LoVo (cell line): ENCODE measurements at regions not wholly inside any gene's neighbourhood (a gene's known extent, or its start where the extent isn't known, plus 50 kb on each side); places are given as distances from the start of the nearest gene placed in this dataset.

ENCODE experiments used
- DNase-seq: peaks from one replicate; pipeline ENCODE4 v3.0.0-alpha.2; 2016; ENCODE audit warnings: low spot score

DNA sequence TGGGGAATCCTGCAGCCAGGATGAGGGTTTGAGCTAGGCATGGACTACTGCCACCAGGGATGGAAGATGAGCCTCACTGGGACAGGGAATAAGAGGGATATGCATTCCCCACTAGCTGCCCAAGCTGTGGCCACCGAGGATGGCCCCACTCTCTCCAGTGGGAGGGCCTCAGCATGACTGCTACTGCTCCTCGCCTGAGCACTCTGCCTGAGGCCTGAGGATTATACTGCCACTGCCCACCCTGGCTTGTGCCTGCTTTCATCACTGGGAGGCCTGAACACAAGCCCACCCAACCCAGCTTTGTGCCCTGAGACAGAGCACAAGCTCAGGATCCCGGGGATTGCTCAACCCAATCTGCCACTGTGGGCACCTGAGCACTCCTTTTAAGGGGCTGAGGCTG, 425.6 kb downstream of the RASEF start:
- DNase-seq = no peak

DNA sequence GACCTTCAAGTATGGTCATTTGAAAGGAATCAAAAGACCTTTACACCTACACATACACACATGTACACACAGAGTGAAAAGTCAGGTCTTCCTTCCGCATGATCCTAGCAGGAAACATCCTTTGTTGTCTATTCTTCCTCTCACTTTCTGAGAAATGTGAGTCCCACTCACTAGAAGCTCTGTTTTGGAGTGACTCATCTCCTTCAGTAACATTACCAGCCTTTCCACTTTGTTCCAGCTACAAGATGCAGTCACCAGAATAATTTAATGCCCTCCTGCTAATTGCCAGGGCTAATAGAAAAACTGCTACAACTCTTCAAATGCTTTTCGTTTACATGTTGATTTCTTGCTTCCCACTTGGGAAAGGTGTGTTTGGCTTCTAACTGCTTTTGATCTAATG, 417.3 kb downstream of the RASEF start:
- DNase-seq = no peak

DNA sequence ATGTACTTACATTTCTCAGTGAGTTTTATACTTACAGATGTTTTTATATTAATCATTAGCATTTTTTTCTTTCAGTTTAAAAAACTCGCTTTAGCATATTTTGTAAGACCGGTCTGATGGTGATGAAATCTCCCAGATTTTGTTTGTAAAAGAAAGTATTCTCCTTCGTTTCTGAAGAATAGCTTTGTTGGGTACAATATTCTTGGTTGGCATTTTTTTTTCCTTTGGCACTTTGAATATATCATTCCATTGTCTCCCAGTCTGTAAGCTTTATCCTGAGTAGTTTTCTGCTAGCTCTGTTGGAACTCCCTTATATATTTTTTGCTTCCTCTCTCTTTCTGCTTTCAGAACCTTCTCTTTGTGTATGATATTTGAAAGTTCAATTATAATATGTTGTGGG, 412.6 kb downstream of the RASEF start:
- DNase-seq = no peak

DNA sequence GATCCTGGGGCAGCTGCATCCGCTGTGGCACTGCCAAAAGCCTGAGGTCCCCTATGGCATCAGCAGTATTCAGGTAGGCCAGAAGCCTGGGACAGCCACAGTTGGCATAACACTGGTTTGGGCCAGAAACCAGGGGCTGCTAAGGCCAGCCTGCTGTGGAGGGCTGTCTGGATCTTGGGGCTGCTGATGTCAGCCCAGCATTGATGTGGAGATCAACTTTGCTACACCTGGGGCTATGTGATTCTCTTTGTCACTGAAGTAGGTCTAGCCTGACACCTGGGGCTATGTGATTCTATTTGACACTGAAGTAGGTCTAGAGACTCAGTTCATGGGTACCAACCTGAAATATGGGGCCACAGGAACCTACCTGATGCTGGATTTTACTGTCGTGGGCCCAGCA, 411.5 kb downstream of the RASEF start:
- DNase-seq = no peak

DNA sequence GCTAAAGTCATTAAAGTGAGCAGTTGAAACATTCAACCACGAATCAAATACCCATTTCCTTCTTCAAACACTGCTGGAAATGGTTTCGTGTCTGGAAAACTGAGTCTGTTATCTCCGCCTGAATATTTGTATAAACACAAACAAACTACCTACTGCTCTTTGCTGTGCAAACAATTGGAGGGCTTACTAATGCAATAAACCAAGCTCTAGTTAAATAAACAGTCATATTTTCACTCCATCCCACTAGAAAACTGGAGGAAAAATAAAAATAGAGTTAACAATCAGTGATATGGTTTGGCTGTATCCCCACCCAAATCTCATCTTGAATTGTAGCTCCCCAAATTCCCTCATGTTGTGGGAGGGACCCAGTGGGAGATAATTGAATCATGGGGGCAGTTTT, 397.6 kb downstream of the RASEF start:
- DNase-seq = no peak

DNA sequence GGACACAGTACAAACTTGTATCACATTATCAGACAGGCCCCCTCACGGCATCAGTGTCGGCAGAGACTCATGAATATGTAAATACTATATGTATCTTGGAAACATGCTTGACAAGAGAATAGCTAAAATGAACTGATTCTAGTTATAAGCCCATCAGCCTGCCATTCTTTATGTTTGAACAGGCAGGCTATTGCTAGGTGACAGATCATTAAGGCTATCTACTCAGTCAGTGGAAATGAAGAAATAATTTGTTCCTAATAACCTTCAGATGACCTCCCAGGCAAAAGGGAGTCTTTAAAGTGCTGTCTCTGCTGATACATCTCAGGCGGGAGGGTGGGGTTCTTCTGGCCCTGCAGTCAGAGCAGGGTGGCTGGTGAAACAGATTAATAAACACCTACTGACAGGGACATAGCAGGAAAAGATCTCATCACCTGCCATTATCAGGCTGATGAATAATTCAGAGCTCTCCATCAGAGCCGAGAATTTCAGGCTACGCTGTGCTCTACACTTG, 394.2 kb downstream of the RASEF start:
- DNase-seq = no peak

DNA sequence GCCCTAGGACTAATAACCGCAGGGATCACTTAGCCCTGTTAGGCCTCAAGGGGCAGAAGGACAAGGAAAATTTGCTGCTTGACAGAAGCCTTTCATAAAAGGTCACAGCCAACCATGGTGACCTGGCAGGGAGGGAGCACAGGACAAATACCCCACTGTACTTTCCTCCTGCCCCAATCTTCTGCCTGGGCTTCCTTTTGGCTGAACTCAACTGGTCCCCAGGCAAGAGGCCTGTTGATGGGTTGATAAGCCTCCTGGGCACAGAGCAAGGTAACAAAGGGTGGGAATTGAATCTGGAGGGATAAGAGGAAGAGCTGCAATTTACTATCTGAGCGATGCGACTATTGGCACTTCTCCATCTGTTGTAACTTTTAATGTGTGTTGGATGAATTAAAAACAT, 392.9 kb downstream of the RASEF start:
- no peak for DNase-seq

DNA sequence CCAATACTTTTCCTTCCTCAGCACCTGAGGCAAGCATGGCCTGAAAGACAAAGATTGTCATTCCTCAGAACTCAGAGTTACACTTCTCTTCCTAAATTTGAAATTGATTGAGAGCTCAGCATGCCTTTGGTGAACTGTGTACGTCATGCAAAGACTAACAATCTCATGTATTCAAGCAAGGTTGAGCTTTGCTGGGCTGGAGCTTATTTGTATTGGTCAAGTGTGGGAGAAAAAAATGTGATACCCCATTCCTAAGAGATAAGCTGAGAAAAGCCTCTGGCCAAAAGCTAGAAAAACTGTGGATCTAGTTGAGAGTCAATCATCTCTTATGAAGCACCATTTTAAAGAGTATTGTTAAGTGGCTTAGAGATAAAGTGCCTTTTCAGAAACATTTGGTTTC, 392.2 kb downstream of the RASEF start:
- no peak for DNase-seq

DNA sequence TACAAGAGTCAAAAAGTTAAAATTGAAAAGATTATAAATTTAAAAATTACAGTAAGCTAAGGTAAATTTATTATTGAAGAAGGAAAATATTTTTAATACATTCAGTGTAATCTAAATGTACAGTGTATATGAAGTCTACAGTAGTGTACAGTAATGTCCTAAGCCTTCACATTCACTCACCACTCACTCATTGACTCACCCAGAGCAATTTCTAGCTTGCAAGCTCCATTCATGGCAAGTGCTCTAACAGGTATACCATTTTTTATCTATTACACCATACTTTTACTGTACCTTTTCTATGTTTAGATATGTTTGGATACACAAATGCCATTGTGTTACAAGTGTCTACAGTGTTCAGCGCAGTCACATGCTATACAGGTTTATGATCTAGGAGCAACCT, 389.7 kb downstream of the RASEF start:
- no peak for DNase-seq

DNA sequence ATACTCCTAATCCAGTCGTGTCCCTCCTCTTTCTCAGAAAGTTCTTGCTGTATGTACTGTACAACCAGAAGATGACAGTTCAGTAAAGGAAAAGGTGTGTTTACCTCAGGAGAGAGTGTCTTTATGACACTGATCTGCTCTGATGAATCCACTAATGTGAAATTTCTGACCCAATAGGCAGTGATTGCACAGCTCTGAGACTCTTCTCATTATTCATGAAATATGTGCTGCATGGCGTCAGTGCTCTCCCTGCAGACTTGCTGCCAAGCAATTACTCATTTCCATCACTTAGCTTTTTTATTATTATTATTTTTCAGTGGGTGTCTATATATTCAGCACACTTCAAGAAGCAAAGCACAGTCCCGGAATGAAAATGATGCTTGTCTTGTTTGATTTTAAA, 389.0 kb downstream of the RASEF start:
- no peak for DNase-seq

DNA sequence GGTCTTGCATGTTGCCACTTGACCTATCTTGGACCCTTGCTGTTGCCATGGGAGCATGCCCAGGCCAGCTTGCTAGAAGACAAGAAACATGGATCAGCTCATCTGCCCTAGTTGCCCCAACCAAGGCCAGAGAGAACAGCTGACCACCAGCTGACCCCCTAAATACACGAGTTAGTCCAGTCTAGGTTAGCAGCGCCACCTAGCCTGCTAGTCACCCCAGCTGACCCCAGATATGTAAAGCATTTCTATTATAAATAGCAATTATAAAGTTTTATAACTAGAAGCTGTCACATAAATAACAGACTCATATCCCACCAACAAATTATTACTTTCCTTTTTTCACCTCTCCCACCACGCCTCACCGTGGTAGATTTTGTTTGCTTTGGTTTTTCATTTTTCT, 387.8 kb downstream of the RASEF start:
- DNase-seq = no peak

DNA sequence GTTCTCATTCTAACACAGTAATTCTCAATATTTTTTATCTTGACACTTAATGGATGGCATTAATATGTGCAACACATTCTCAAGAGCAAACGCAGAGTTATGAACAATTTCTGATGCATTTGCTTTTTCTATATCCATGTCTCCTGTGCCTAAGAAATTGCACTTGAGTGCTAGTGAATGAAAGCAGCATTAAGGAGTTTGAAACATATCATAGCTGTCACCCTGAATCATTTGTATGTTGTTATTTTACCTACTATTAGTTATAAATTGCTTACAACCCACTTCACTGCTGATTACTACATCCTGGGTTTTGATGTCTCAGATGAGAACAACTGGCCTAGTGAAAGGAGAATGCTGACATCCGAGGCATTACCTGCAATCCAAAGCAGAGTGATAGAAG, 387.3 kb downstream of the RASEF start:
- no peak for DNase-seq

DNA sequence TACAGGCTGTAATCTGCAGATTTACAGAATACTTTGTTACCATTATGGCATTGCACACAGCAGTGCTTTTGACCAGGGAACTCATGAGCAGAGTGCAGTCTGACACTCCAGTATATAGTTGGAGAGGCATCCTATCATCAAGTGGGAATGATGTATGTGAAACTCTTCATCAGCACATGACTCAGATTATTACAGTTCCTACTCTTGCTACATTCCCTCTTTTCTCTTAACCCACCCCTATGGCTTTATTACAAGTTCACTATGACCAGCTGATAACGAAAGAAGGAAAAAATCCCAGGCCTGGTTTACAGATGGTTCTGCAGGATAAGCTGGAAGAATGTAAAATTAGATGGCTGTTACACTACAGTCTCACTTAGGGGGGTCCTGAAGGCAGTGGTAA, 385.9 kb downstream of the RASEF start:
- DNase-seq = no peak

DNA sequence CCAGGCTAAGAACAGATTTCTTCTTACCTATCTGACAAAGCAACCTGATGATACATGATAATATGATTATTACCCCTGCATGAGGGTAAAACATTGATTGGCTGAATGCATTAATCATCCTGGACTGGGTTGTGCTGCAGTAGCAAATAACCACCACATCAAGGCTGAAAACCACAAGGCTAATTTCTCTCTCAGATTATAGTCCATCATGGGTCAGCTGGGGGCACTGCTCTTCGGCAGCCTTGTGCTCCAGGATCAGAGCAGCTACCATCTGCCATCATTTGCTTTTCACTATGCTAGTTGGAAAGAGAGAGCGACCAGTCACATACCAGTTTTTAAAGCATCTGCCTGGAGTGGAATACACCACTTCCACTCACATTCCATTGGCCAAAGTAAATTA, 383.5 kb downstream of the RASEF start:
- no peak for DNase-seq

DNA sequence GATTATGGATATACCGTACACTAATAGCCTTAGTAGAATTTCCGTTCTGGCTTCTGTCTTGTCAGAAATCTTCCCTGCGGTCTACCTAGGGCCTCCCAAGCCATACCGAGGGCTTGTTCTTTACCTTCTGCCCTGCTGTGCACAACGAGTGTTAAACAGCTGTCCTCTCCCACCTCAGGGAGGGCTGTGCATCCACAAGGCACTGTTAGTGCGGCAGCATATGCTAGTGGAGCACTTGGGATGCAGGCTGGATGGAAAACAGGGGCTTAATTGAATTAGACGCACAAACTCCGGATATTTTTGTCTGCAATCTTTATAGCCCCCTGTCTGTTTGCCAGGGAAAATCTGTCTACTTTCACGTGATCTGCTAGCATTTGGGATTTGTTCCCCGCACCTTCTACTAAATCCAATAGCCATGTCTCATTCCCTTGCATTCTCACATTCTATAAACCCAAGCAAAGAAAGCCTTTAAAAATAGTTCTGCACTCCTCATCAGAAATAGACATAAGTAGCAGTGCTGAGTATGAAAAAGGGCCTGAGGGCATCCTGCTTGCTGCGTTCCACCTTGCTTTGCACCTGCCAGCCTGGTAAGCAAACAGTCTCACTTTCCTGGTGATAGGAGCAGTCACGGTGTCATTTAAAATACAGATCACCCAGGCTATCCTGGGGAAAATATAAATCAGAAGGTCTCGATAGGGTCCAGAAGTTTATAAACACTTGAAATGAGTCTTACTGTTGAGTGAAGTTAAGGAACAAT, 382.6 kb downstream of the RASEF start:
- DNase-seq = no peak

DNA sequence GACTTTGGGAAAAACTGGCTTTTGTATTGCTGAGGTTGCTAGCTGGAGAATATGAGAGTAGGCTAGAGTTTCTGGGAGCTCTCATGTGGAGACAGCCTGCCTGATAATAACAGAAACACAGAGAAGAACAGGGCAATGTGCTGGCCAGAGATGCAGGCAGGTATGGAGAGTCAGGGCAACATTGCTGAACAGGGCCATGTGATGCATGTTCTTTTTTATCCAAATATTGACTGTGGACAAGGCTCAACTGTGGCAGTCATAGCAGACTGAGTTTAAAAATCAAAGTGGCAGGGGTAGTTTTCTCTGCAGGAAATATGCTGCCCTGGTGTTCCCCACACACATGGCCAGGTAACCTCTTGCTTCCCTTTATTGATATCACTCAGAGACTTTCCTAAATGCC, 381.1 kb downstream of the RASEF start:
- no peak for DNase-seq

DNA sequence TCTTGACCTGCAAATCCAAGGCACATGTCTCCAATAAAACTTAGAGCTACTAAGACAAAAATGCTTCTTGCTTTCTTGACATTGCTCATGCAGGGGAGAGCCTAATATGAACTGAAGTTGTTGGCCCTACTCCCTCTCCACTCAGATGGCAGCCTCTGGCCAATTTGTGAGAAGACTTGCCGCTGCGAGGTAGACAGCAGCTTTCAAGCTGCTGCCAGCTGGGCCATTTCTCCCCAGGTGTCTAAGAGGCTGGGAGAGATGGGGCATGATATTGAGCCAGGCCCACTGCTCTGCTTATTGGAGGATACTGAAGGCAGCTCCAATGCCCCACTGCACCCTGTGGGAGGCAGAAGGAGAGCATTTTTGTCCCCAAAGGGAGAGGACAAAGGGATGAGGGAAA, 380.5 kb downstream of the RASEF start:
- DNase-seq = no peak

DNA sequence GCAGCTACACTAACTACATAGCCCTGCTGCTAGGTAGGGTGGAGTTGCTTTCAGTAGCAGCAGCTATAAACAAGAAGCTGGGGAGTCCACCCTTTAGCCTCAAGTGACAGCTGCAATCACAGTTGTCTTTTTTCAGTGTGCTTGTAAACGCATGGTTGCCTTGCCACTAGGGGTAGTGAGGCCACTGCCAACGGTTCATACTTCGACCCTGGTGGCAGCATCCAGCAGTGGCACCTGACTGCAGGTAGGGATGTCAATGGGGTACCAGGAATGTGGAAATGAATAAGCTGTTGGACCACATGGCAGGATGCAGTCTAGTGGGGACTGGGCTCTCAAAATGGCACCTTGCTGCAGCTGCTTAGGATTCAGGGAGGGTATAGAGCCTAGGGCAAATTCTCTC, 367.2 kb downstream of the RASEF start:
- no peak for DNase-seq

DNA sequence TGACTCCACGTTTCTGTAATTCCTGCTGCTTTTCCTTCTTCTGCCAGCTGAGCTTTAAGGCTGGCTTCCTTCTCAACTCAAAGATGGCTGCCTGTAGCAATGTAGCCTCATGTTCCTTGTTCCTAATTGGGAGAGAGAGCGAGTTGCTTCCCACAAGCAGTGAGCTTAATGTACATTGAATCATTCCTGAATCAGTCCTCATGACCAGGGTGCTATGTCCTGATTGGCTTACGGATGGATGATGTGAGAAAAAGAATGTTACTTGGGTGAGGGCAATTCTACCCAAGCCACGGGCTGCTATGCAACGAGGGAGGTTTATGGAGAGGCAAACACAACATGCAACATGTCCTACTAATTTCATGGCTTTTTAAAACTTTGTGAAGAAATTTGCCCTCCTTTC, 356.2 kb downstream of the RASEF start:
- no peak for DNase-seq

DNA sequence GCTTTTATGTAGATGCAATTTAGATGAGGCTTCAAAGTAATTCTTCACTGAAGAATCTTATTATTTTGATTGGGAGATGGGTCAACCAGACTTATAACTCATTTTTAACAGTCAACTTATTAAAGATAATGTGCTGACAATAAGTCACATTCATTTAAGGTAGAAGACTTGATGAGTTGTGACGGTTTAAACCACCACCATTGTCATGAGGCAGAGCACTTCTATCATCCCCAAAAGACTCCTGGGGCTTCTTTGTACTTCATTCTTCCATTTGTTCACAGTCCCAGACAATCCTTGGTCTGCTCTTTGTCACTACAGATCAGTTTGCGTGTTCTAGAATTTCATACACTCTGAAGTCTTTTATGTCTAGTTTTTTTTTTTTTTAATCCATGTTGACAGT, 346.1 kb downstream of the RASEF start:
- no peak for DNase-seq

DNA sequence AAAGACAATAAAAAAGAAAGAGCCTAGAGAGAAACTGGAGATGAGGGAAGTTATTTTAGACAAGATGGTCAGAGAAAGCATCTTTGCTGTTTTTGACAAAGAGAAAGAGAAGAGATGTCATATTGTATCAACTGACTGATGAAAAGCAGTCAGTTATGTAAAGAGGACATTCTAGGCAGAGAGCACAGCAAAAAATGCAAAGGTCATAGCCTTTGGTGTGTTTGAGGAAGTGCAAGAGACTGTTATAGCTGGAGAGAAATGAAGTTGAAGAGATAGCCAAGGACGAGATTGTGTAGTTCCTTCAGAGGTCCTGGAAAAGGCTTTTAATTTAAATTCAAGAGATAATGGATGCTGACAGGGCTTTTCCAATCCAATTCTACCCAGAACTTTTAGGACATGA, 342.4 kb downstream of the RASEF start:
- DNase-seq = no peak

DNA sequence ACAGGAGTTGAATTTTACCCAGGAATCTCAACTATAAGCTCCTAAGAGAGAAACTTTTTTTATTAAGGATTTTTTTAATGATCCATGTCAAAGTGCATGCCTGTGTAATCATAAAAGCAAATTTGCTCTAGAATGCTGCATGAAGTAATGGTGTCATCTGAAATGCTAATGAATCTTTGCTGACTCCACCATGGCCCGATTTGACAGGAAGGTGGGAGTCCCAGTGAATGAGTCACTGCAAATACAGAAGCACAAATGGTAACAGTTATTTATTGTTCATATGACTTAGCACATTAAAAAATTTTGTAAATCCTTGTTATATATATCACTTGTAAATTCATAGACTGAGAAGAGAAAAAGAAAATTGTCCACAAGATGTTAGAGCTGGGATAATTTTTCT, 341.3 kb downstream of the RASEF start:
- no peak for DNase-seq

DNA sequence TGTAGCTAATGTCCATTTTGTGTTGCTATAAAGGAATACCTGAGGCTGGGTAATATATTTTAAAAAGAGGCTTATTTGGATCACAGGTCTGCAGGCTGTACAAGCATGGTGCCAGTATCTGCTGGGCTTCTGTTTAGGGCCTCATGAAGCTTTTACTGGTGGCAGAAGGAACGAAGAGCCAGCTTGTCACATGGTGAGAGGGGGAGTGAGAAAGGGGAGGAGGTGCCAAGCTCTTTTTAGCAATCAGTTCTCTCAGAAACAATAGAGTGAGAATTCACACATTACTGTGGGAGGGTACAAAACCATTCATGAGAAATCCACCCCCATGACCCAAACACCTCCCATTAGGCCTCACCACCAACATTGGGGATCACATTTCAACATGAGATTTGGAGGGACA, 340.9 kb downstream of the RASEF start:
- no peak for DNase-seq

DNA sequence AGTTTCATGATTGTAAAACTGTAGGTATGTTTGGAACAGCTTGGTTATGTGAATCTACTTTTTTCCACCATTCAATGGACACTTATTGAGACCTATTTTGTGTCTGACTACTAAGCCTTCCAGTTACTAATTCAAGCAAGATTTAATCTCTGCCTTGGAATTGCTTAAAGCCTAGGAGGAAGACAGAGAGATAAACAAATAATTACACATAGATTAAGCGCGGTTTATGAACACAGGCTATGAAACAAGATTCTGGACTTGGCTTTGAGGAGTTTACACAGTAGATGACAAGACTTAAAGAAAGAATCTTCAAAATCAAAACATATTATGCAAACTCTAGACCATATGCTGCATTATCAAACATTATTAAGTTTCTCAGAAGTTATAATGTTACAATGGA, 340.4 kb downstream of the RASEF start:
- DNase-seq = no peak
